ENCODE measurements at regions not wholly inside any gene's neighbourhood (a gene's known extent, or its start where the extent isn't known, plus 50 kb on each side); places are given as distances from the start of the nearest gene placed in this dataset.
A peak's percentile ranks its signal among the peaks of the same experiment; 100 is the strongest.

DNA sequence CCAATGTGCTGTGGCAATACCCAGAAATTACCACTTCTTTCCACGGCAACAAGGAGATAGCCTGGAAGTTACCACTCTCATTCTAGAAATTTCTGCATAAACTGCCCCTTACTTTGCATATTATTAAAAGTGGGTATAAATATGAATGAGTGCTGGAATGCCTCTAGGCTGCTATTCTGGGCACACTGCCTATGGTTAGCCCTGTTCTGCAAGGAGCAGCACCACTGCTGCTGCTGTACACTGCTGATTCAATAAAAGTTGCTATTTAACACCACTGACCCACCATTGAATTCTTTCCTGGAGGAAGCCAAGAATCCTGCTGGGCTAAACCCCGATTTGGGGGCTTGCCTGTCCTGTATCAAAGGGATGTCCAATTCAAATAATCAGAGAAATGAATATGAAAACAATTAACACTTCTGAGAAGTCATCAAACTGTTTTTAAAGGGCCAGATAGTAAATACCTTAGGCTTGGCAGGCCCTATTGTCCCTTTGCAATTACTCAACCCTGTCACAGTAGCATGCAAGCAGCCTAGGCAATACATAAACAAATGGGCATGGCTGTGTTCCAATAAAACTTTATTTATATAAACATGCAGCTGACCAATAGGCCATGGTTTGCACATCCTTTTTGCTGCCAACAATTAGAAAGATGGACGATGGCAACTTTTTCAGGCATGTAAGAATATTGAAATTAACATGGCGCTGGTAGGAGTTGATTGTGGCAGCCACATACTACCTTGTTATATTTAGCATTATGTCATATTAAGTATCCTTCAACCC lies 369.4 kb upstream of the B3GALT2 start:
- DNase-seq, result no peak

DNA sequence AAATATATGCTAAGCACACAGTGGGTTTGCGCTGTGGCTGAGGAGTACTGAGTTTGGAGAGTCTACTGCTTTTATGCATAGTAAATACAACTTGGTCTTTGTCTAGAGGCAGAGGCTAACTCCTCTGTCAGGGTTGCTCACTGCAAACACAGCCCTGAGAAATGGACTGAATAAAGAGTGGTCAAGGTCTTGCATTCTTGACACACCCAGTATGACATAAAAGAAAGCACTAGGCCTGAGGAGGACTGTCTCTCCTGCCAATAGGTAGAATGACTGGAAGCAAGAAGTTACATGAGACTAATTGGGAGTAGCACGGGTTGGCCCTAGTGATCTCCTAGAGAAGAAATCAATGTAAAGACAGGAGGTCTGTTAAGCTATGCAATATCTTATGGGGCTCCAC lies 367.2 kb upstream of the B3GALT2 start:
- DNase-seq, result no peak

DNA sequence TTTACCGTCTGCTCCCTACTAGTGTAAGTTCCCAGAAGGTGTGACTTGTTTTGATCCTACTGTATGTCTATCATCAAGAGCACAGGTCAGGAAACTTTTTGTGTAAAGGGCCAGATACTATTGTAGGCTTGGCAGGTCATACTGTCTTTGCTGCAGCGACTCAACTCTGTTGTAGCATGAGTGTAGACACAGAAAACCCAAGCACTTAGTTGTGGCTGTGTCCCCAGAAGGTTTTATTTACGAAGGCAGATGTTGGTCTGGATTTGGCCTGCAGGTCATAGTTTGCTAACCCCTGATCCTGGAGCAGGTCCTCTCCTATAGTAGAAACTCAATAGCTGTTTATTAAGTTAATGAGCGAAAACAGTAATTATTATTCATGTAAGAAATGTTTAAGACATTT lies 365.9 kb upstream of the B3GALT2 start:
- no peak for DNase-seq

DNA sequence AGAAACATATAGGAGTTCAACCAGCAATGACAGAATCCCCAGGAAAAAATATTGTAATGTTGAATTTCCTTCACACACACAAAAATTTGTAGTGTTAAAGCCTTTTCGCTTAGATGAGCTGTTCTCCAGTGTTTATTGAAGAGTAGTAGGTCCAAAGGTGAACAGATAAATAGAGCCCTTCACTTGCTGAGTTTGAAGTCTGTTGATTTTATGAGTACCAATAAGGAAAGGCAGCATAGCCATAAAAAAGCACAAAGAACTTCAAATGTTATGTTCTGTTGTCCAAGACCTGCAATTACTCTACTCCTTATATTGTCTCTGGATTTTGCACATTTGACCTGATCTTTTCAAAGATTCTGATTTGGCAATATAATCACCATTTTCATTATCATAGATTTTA lies 362.7 kb upstream of the B3GALT2 start:
- DNase-seq, result no peak

DNA sequence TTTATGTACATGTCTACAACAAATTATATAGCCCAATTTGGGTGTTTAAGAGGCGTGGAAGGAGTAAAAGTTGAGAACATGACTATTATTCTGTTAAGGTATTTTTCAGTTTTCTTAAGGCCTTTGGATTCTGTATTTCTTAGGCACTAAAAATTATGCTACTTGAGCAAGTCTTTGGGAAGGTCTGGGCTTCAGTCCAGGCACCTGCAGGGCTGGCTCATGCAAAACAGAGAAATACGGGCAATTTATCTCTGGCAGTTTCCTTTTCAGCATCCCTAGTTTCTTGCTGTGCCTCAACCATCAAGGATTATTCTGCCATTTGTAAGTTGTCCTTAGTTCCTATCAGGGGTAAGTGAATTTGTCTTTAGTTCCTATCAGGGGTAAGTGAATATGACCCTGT lies 358.8 kb upstream of the B3GALT2 start:
- no peak for DNase-seq

DNA sequence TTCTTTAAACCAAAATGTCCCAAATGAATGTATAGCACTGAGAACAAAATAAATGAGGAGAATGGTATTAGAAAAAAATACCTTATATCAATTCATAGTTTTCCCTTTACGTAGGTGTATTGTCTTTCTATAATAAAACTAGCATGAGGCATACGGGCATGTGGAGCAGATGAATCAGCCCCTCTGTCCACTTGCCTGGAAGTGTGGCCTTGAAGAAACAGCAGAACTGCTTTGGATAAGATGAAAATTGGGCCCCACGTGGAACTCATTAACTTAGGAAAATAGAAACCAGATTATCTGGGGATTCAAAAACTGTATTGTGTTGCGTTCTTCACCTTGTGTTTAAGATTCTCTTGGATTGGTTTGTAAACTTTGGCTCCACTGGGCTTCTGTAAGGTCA lies 356.8 kb upstream of the B3GALT2 start:
- DNase-seq, result no peak

DNA sequence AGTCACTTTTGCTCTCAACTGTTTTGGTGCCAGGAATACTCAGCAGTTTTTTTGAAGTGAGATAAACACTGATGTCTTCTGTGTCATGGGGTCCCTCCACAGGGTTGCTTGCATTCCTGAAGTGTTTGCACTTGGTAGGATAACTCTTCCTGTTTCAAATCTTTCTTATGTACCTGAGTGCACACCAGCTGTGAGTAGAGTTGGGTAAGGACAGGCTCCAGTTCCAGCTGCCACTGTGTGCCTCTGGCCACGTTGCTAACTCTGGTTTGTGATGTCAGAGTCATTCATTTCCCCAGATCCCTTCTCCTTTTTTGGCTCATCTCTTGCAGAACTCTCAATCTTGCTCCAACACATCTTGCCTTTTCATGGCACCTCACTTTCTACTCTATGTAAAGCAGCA lies 356.3 kb upstream of the B3GALT2 start:
- no peak for DNase-seq

DNA sequence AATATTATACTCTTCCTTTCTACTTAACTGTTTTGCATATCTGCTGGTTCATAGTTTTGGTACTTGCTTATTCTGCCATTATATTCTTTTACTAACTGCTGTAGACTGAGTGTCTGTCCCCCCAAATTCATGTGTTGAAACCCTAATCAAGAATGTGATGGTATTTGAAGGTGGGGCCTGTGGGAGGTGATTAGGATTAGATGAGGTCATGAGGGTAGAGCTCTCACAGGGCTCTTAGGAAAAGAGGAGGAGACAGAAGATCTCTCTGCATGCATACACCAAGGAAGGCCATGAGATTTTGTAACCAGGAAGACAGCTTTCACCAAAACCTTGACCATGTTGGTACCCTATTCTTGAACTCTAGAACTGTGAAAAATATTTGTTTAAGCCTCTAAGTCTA lies 354.1 kb upstream of the B3GALT2 start:
- no peak for DNase-seq

DNA sequence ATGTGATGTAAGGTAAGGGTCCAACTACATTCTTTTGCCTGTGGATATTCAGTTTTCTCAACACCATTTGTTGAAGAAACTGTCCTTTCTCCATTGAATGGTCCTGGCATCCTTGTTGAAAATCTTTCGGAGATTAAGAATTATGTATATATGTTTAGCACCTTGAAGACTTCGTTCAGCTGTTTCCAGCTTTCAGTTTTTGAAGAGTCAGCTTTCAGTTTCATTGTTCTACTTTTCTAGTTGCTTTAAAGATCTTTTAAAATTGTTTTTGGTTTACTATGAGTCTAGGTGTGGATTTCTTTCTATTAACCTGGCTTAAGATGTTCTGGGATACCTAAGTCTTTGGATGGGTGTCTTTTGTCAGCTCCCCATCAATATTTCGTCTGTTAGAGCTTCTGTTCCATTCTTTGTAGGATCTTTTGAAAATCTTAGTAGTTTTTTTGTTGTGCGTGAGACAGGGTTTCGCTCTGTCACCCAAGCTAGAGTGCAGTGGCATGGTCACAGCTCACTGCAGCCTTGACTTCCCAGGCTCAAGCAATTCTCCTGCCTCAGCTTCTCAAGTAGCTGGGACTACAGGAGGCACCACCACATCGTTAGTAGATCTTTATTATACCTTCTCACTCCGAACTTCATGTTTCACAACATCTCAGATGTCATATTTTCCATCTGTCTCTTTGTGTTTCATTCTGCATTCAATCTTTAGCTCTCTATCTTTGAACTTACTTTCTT lies 353.5 kb upstream of the B3GALT2 start:
- DNase-seq, result no peak

DNA sequence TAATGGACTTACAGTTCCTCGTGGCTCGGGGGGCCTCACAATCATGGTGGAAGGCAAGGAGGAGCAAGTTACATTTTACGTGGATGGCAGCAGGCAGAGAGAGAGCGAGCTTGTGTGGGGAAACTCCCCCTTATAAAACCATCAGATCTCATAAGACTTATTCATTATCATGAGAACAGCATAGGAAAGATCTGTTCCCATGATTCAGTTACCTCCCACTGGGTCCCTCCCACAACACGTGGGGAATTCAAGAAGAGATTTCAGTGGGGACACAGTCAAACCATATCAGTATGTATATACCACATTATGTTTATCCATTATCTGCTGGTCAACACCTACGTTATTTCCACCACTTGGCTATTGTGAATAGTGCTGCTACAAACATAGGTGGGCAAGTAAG lies 352.3 kb upstream of the B3GALT2 start:
- DNase-seq, result no peak

DNA sequence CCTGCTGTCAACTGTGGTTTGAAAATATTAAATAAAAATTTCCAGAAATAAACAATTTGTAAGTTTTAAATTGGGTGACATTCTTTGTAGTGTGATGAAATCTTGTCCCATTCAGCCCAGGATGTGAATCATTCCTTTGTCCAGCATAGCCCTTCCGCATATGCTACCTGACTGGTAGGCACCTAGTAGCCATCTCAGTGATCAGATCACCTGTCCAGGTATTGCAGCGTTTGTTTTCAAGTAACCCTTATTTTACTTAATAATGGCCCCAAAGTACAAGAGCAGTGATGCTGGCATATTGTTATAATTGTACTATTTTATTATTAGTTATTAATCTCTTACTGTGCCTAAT lies 351.6 kb upstream of the B3GALT2 start:
- DNase-seq, result no peak

DNA sequence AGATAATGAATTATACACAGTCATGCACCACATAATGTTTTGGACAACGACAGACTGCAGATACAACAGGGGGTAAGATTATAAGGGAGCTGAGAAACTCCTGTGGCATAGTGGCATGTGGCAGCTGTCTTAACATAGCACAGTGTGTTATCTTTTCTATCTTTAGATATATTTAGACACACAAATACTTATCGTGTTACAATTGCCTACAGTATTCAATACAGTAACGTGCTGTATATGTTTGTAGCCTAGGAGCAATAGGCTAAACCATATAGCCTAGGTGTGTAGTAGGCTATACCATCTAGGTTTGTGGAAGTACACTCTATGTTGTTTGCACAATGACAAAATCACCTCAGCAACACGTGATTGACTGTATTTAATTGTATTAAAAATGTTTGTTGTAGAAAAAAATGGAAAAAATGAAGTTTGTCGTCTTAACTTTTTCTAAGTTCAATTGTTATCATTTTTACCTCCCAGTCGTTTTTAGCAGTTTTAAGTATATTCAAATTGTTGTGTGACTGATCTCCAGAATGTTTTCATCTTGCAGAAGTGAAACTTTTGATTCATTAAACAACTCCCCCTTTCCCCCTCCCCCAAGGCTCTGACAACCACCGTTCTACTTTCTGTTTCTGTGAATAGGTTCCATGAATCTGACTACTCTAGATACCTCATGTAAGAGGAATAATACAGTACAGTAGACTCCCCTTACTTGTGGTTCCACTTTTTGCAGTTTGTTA lies 351.0 kb upstream of the B3GALT2 start:
- DNase-seq, result peak; percentile 21

DNA sequence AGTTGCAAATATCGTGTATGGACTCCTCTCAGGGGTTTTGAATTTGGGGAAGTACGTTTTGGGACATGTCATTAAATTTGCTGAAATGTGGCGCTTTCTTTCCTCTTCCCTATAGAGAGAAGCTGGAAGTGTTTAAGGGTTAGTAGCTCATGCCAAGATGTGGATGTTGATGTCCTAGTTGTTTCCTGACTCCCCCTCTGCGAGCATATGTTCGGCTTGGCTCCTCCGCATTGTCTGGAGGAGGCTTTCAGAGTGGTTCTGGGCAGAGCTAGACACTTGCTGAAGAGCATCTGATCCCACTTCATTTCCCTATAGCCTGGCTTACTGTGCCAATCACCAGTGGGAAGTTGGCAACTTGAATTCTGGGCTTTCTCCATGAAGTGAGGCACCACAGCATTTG lies 347.4 kb upstream of the B3GALT2 start:
- DNase-seq, result no peak

DNA sequence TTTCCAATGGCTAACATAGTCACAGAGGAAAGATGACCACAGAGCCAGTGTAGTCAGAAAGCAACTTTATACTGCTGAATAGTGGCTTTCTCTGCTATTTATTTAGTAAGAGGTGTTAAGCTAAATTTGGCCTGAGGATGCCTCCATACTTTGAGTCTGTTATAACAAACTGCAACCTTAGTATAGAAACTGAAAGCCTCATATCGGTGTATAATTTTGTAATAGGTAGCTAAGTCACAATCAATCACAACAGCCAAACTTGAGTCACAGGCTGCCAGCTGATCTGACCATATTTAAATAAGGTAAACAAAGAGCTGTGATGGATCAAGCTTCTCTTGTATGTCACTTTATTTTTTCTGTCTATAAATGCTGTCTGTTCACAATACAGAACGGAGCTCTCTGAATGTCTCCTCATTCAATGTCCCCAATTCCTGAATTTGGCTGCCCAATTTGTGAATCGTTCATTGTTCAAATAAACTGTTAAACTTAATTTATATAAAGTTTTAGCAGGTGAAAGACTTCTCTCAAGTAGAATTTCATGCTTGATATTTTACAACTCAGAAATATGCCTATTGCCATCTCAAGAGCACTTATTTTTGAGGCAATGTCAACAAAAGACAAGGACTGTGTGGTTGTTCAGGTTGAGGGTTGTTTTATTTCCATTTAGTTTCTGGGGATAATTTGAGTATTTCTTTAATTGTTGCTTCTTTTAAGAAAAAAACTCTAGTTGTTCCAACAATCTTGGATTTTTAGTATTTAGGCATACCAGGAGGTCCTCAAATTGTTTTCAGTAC lies 339.7 kb upstream of the B3GALT2 start:
- no peak for DNase-seq

DNA sequence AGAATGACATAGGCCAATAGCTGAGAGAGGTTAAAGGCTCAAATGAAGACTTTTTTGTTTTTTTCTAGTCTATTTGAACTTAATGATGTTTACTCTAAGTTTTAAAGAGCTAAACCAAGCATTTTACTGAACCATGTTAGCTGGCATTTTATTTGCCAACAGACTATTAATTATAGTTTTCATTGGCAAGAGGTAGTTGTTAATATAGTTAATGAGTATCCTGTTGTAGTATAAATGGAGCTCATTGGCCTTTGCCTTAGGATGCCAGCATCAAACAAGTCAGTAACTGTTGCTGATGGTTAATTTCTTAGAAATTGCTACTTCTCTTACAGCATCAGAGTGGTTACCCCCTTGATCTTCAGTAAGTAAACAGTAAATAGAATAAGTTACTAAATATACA lies 339.0 kb upstream of the B3GALT2 start:
- no peak for DNase-seq

DNA sequence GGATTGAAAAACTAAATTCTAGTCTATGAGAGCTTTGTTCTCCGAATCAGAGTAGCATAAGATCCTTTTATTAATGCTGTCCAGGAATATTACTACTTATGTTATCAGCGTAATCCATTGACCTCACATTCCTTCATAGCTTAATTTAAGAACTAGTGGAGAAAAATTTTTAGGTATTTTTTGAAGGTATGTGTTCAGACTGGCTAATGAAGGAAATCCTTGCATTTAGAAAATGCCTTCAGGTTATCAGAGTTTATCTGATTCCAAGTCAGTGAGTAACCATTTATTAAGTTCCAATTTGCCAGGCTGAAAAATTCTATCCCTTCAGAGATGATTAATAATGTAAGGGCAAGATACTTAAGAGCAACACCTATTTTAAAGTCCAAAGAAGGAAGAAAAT lies 338.2 kb upstream of the B3GALT2 start:
- no peak for DNase-seq

DNA sequence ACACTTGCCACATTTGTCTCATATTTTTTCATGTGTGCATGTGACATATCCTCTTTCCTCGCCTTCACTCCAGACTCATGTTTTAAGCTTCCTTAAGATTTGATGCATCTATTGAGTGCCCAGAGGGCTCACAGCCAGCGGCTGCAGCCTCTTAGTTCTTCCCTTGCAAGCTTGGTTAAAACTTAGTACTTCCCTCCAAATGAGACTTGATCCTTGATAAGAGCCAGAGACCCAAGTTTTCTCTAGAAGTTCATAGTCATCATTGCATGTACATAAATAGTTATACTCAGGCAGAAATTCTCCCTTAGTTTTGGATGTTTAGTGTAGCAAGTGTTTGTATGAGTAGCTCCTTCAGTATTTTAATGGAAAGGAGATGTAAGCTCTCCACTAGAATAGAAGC lies 337.6 kb upstream of the B3GALT2 start:
- DNase-seq, result no peak

DNA sequence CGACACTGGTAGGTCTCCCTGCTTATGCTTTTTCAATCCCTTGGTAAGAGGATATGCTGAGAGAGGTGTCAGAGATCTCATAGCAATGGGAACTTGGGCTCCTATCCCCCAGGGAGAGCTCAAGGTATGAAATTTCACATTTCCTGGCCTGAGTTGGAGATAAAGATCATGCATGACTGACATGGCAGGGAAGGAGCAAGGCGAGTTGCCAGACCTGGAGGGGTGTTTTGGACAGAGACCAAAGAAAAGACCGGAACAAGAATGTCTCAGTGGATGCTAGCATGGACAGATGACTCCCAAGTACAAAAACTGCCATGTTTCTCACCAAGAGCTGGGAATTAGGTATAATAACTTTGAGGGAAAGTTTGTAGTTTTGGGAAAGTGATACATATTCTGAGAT lies 334.1 kb upstream of the B3GALT2 start:
- DNase-seq, result peak; percentile 33

DNA sequence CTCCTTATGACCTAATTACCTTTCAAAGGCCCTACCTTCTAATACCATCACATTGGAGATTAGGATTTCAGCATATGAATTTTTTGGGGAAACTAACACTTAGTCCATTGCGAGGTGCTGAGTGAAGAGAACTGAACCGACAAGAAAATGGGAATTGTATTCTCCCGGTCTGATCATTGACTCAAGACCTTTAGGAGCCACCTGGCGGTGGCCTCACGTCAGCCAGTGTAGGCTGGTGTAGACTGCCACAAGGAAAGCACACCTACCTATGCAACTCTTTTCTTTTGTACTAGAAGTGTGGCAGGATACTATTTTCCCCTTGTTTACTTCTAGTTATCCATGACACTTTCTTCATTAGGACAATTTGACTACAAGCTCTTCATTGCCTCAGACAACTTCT lies 333.5 kb upstream of the B3GALT2 start:
- DNase-seq, result no peak

DNA sequence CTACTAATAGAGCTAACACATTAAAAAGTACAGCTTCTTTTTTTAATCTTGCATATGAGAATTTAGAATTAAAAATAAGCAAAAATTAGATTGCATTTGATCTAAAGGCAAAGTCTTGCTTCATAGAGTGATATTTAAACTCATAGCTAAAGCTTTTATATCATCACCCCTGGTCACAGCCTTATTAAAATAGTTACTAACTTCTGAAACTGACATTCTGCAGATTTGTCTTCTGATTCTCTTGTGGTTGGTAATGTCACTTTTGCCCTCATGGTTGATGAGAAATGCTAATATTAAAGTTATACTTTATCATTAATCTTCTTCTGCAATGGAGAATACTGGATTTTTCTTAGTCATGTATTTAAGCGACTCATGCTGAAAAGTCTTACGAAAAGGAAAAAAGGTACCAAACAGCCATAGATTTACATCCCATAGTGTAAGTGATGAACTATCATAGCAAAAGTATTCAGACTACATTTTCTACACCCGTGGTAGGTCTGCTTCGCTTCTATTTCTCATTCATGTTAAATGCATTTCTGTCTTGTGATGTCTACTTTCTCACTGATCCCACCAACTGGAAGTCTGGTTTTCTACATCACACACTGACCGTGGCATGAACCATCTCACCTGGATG lies 330.5 kb upstream of the B3GALT2 start:
- no peak for DNase-seq

DNA sequence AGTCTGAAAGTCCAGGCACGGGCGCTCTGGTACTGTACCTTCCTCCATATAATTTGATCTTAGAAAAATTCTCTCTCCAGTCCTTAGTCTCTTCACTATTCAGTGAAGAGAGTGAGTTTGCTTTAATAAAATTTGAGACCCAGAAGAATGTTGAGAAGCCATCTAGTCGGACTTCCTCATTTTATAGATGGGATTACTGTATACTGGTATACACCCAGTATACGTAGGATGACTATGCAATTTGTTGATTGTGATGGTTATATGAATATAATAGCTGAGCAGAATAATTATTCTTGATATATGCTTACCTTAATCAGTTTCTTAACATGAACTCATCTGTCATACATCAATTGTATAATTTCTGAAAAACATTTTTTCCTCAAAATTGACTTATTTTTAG lies 328.0 kb upstream of the B3GALT2 start:
- DNase-seq, result no peak

DNA sequence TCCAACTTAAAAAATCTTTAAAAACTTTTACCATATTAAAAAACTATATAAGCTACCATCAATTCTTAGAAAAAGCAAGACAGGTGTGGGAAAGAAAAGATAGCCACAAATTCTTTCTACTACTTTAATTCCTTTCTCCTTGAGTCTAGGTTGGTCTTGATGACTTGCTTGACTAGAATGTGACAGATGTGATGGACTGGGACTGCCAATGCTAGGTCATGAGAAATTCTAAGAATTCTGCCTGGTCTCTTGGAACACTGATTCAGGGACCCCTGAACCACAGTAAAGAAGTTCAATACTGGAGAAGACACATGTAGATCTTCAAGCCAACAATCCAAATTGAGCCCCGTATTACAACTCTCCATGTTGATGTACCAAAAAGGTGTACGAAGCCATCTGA lies 326.6 kb upstream of the B3GALT2 start:
- no peak for DNase-seq

DNA sequence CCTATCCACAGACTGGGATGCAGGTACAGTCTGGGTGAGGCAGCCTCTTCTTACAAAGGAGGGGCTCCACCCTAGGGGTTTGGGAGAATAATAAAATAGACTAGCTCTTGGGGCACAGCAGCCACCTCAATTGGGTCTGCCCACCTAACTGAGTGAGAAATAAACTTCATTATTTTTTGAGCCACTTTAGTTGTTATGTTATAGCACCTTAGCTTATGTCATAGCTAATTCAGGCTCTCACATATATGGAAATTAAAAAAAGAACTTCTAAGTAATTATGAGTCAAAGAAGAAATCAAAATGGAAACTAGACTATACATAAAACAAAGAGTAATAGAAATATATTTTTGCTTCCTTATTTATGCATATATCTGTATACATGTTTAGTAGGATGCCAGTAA lies 318.5 kb upstream of the B3GALT2 start:
- no peak for DNase-seq

Data from NCI-H2171 treated with DMSO at 0.1 percent for 48 hours (cell line).